ENCODE measurements at regions not wholly inside any gene's neighbourhood (a gene's known extent, or its start where the extent isn't known, plus 50 kb on each side); places are given as distances from the start of the nearest gene placed in this dataset.

GRCh38 chr14:86027990-86028389 lies 498.0 kb downstream of the FLRT2 start:
- no peak for TF ChIP-seq CTCF (IDR thresholded peaks at IDR 0.05)
- CTCF ChIA-PET, result no interaction called here
- Mint-ChIP-seq H3K27me3 (no peaks in the 10 kb centered on the region), H3K27ac (no peak overlapping the region), H3K4me3 (no peak overlapping the region), H3K36me3 (ENCODE audit: low read depth) (peaks cover 1% of the 10 kb centered on the region), H3K4me1 (no peaks in the 10 kb centered on the region), H3K9me3 (peaks cover 9% of the 10 kb centered on the region)
- DNase-seq, result no peak
- intact Hi-C loops (cut with micrococcal nuclease), result no loop called here
- POLR2A ChIA-PET, result no interaction called here
- ATAC-seq (ENCODE audit: low read depth), result no peak

GRCh38 chr14:86027144-86027543 lies 497.2 kb downstream of the FLRT2 start:
- CTCF ChIA-PET, result no interaction called here
- H3K27ac Mint-ChIP-seq, result no peak overlapping the region
- TF ChIP-seq CTCF (IDR thresholded peaks at IDR 0.05), result no peak
- peaks cover 1% of the 10 kb centered on the region for H3K36me3 Mint-ChIP-seq (ENCODE audit: low read depth)
- POLR2A ChIA-PET, result no interaction called here
- no peaks in the 10 kb centered on the region for H3K4me1 Mint-ChIP-seq
- no peak overlapping the region for H3K4me3 Mint-ChIP-seq
- DNase-seq (no peak), ATAC-seq (ENCODE audit: low read depth) (no peak)
- H3K9me3 Mint-ChIP-seq, result peaks cover 9% of the 10 kb centered on the region
- intact Hi-C loops (cut with micrococcal nuclease), result no loop called here
- no peaks in the 10 kb centered on the region for H3K27me3 Mint-ChIP-seq

- no peaks in the 10 kb centered on the region for H3K36me3 Mint-ChIP-seq (ENCODE audit: low read depth)
- H3K4me3 Mint-ChIP-seq, result no peak overlapping the region
- peaks cover 5% of the 10 kb centered on the region for H3K9me3 Mint-ChIP-seq
- no peaks in the 10 kb centered on the region for H3K27me3 Mint-ChIP-seq
- H3K27ac Mint-ChIP-seq, result no peak overlapping the region
- no peaks in the 10 kb centered on the region for H3K4me1 Mint-ChIP-seq
- POLR2A ChIA-PET, result no interaction called here
- no peak for ATAC-seq (ENCODE audit: low read depth)
- no peak for TF ChIP-seq CTCF (IDR thresholded peaks at IDR 0.05)
- intact Hi-C loops (cut with micrococcal nuclease), result no loop called here
- no peak for DNase-seq
- CTCF ChIA-PET, result interaction anchor here (0.7 kb wide), 1 partner anchor 35 kb away, joined by 3 read pairs; no protein-coding TSS in a partner anchor
Observed at GRCh38 chr14:86022031-86022629, 492.2 kb downstream of the FLRT2 start.

GRCh38 chr14:86020841-86021240 lies 490.9 kb downstream of the FLRT2 start:
- H3K4me3 Mint-ChIP-seq, result no peak overlapping the region
- POLR2A ChIA-PET, result no interaction called here
- no peaks in the 10 kb centered on the region for H3K4me1 Mint-ChIP-seq
- no peak overlapping the region for H3K27ac Mint-ChIP-seq
- H3K27me3 Mint-ChIP-seq, result no peaks in the 10 kb centered on the region
- peaks cover 5% of the 10 kb centered on the region for H3K9me3 Mint-ChIP-seq
- intact Hi-C loops (cut with micrococcal nuclease), result no loop called here
- DNase-seq, result no peak
- no peaks in the 10 kb centered on the region for H3K36me3 Mint-ChIP-seq (ENCODE audit: low read depth)
- TF ChIP-seq CTCF (IDR thresholded peaks at IDR 0.05), result no peak
- CTCF ChIA-PET, result no interaction called here
- ATAC-seq (ENCODE audit: low read depth), result no peak

GRCh38 chr14:86015941-86016340 lies 486.0 kb downstream of the FLRT2 start:
- intact Hi-C loops (cut with micrococcal nuclease), result no loop called here
- H3K9me3 Mint-ChIP-seq, result peaks cover 2% of the 10 kb centered on the region
- ChIA-PET POLR2A (no interaction called here), CTCF (no interaction called here)
- no peak overlapping the region for H3K27ac Mint-ChIP-seq
- no peak for DNase-seq
- H3K36me3 Mint-ChIP-seq (ENCODE audit: low read depth), result no peaks in the 10 kb centered on the region
- no peak overlapping the region for H3K4me3 Mint-ChIP-seq
- H3K4me1 Mint-ChIP-seq, result no peaks in the 10 kb centered on the region
- H3K27me3 Mint-ChIP-seq, result no peaks in the 10 kb centered on the region
- no peak for TF ChIP-seq CTCF (IDR thresholded peaks at IDR 0.05)
- no peak for ATAC-seq (ENCODE audit: low read depth)
